K562 (cell line): ENCODE measurements at regions not wholly inside any gene's neighbourhood (a gene's known extent, or its start where the extent isn't known, plus 50 kb on each side); places are given as distances from the start of the nearest gene placed in this dataset.
"Not testable (repeated sequence)": the region's sequence is repeated elsewhere in the genome, so short reads cannot be mapped to it uniquely, and the experiment has no call there.

Experiments
- BRF1 ChIP-seq: IDR thresholded peaks from 3 replicates; pipeline ENCODE4 v1.6.1; 2011; ENCODE audit warnings: borderline replicate concordance, mild to moderate bottlenecking; ENCODE audit not compliant: insufficient read length; ENCODE audit errors: extremely low read depth
- CEBPB ChIP-seq: fragments of 450-650 bp; IDR thresholded peaks from 2 replicates; pipeline ENCODE4 v1.6.1; 2016; ENCODE audit warnings: missing genetic modification characterization, missing compliant biosample characterization
- EGR1 ChIP-seq: fragments of 450-650 bp; conservative IDR thresholded peaks from 2 replicates; pipeline ENCODE4 v1.6.1; 2017; ENCODE audit warnings: mild to moderate bottlenecking
- ELF4 ChIP-seq: fragments of 450-650 bp; formaldehyde crosslinking; IDR thresholded peaks from 2 replicates; pipeline ENCODE4 v1.4.0; 2022; ENCODE audit warnings: missing genetic modification characterization
- KAT8 ChIP-seq: fragments of 450-650 bp; IDR thresholded peaks from 2 replicates; pipeline ENCODE4 v1.6.1; 2016; ENCODE audit warnings: low read depth, mild to moderate bottlenecking
- SLC30A9 ChIP-seq: fragments of 250-450 bp; sonication (Bioruptor Pico); IDR thresholded peaks from 2 replicates; pipeline ENCODE4 v1.8.0; 2022; ENCODE audit warnings: mild to moderate bottlenecking, moderate library complexity
- SPI1 ChIP-seq: IDR thresholded peaks from 2 replicates; pipeline ENCODE4 v1.6.1; 2011; ENCODE audit warnings: low read depth, low read length, control low read depth, borderline replicate concordance
- ZNF212 ChIP-seq: fragments of 450-650 bp; formaldehyde crosslinking; IDR thresholded peaks from 2 replicates; pipeline ENCODE4 v1.4.0; 2020; ENCODE audit warnings: mild to moderate bottlenecking
- ZNF217 ChIP-seq: sonication (generic); formaldehyde crosslinking; IDR thresholded peaks from 2 replicates; pipeline ENCODE4 v1.8.0; 2022; ENCODE audit warnings: mild to moderate bottlenecking, missing genetic modification reagents
- TF ChIP-seq, protein P1 (sequence below): sonication (generic); formaldehyde crosslinking; IDR thresholded peaks from 2 replicates; pipeline ENCODE4 v1.9.0; 2022; ENCODE audit warnings: mild to moderate bottlenecking, missing genetic modification reagents
- TF ChIP-seq, protein P2 (sequence below), 3 experiments: IDR thresholded peaks in 2 of 3; conservative IDR thresholded peaks in 1 of 3; 2 replicates each; pipeline ENCODE4 v1.5.1; 2011 to 2012; ENCODE audit warnings: low read length in 3 of 3, mild to moderate bottlenecking in 3 of 3, control low read depth in 2 of 3, improper control_type of control experiment in 1 of 3, inconsistent platforms in 1 of 3, low read depth in 1 of 3, mixed read lengths in 1 of 3, moderate library complexity in 1 of 3; ENCODE audit not compliant: insufficient read depth in 2 of 3
- TF ChIP-seq, protein P3 (sequence below): sonication (generic); formaldehyde crosslinking; IDR thresholded peaks from 2 replicates; pipeline ENCODE4 v1.8.0; 2023; ENCODE audit warnings: mild to moderate bottlenecking, missing genetic modification reagents
- TF ChIP-seq, protein P4 (sequence below): sonication (generic); formaldehyde crosslinking; IDR thresholded peaks from 2 replicates; pipeline ENCODE4 v1.8.0; 2022; ENCODE audit warnings: missing genetic modification reagents, mild to moderate bottlenecking, borderline replicate concordance
- TF ChIP-seq, protein P5 (sequence below), 2 experiments: fragments of 450-650 bp in 1 of 2; IDR thresholded peaks; 2 replicates each; pipeline ENCODE4 v1.6.1; 2011 to 2017; ENCODE audit warnings: low read depth in 2 of 2, antibody characterized with exemption in 1 of 2, borderline replicate concordance in 1 of 2, low read length in 1 of 2, mild to moderate bottlenecking in 1 of 2, mixed read lengths in 1 of 2; ENCODE audit not compliant: control insufficient read depth in 1 of 2

DNA sequence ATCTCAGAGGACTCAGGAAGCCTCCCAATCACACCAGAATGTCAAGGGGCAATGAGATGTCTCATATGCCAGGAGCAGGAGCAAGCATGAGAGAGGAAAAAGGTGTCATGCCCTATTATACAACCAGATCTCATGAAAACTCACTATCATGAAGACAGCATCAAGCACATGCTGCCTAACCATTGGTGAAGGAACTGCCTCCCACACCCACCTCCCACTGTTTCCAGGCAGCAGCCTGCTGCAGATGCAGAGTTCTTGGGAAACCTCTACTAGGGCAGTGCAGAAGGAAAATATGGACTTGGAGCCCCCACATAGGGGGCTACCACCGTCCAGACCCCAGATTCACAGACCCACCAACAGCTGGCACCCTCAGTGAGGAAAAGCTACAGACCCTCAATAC is 326.9 kb downstream of the FOXD4L4 start:
- not testable (repeated sequence) for TF ChIP-seq ZNF217 (CRISPR knock-in tag); ELF4 (CRISPR knock-in tag); SPI1; CEBPB; SLC30A9 (CRISPR knock-in tag); KAT8; BRF1; EGR1; ZNF212 (CRISPR knock-in tag)
- TF ChIP-seq, protein P1, sequence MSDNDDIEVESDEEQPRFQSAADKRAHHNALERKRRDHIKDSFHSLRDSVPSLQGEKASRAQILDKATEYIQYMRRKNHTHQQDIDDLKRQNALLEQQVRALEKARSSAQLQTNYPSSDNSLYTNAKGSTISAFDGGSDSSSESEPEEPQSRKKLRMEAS (CRISPR knock-in tag), result not testable (repeated sequence)
- TF ChIP-seq, protein P2, sequence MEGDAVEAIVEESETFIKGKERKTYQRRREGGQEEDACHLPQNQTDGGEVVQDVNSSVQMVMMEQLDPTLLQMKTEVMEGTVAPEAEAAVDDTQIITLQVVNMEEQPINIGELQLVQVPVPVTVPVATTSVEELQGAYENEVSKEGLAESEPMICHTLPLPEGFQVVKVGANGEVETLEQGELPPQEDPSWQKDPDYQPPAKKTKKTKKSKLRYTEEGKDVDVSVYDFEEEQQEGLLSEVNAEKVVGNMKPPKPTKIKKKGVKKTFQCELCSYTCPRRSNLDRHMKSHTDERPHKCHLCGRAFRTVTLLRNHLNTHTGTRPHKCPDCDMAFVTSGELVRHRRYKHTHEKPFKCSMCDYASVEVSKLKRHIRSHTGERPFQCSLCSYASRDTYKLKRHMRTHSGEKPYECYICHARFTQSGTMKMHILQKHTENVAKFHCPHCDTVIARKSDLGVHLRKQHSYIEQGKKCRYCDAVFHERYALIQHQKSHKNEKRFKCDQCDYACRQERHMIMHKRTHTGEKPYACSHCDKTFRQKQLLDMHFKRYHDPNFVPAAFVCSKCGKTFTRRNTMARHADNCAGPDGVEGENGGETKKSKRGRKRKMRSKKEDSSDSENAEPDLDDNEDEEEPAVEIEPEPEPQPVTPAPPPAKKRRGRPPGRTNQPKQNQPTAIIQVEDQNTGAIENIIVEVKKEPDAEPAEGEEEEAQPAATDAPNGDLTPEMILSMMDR (IDR thresholded peaks at IDR 0.05 in 2 of 3, conservative IDR thresholded peaks at IDR 0.05 in 1 of 3; ENCODE audit: insufficient read depth in 2 of 3, low read depth in 1 of 3, low read length in 3 of 3), result not testable (repeated sequence)
- TF ChIP-seq, protein P3, sequence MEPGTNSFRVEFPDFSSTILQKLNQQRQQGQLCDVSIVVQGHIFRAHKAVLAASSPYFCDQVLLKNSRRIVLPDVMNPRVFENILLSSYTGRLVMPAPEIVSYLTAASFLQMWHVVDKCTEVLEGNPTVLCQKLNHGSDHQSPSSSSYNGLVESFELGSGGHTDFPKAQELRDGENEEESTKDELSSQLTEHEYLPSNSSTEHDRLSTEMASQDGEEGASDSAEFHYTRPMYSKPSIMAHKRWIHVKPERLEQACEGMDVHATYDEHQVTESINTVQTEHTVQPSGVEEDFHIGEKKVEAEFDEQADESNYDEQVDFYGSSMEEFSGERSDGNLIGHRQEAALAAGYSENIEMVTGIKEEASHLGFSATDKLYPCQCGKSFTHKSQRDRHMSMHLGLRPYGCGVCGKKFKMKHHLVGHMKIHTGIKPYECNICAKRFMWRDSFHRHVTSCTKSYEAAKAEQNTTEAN (CRISPR knock-in tag), result not testable (repeated sequence)
- TF ChIP-seq, protein P4, sequence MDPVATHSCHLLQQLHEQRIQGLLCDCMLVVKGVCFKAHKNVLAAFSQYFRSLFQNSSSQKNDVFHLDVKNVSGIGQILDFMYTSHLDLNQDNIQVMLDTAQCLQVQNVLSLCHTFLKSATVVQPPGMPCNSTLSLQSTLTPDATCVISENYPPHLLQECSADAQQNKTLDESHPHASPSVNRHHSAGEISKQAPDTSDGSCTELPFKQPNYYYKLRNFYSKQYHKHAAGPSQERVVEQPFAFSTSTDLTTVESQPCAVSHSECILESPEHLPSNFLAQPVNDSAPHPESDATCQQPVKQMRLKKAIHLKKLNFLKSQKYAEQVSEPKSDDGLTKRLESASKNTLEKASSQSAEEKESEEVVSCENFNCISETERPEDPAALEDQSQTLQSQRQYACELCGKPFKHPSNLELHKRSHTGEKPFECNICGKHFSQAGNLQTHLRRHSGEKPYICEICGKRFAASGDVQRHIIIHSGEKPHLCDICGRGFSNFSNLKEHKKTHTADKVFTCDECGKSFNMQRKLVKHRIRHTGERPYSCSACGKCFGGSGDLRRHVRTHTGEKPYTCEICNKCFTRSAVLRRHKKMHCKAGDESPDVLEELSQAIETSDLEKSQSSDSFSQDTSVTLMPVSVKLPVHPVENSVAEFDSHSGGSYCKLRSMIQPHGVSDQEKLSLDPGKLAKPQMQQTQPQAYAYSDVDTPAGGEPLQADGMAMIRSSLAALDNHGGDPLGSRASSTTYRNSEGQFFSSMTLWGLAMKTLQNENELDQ (CRISPR knock-in tag), result not testable (repeated sequence)
- TF ChIP-seq, protein P5, sequence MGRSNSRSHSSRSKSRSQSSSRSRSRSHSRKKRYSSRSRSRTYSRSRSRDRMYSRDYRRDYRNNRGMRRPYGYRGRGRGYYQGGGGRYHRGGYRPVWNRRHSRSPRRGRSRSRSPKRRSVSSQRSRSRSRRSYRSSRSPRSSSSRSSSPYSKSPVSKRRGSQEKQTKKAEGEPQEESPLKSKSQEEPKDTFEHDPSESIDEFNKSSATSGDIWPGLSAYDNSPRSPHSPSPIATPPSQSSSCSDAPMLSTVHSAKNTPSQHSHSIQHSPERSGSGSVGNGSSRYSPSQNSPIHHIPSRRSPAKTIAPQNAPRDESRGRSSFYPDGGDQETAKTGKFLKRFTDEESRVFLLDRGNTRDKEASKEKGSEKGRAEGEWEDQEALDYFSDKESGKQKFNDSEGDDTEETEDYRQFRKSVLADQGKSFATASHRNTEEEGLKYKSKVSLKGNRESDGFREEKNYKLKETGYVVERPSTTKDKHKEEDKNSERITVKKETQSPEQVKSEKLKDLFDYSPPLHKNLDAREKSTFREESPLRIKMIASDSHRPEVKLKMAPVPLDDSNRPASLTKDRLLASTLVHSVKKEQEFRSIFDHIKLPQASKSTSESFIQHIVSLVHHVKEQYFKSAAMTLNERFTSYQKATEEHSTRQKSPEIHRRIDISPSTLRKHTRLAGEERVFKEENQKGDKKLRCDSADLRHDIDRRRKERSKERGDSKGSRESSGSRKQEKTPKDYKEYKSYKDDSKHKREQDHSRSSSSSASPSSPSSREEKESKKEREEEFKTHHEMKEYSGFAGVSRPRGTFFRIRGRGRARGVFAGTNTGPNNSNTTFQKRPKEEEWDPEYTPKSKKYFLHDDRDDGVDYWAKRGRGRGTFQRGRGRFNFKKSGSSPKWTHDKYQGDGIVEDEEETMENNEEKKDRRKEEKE (IDR thresholded peaks at IDR 0.05; ENCODE audit: borderline replicate concordance in 1 of 2, control insufficient read depth in 1 of 2, low read depth in 2 of 2, low read length in 1 of 2), result not testable (repeated sequence)
